HG03558 (cell line): ENCODE measurements at regions not wholly inside any gene's neighbourhood (a gene's known extent, or its start where the extent isn't known, plus 50 kb on each side); places are given as distances from the start of the nearest gene placed in this dataset.

Experiments used
- ATAC-seq: cut with Tn5 transposase; IDR thresholded peaks from one replicate; pipeline ENCODE4 v1.9.1; 2021; ENCODE audit warnings: moderate number of reproducible peaks; ENCODE audit not compliant: unreplicated experiment; ENCODE audit errors: extremely low read depth

GRCh38 chr4:137768196-137768595, 235.9 kb upstream of the PCDH18 start:
- ATAC-seq: no peak

DNA sequence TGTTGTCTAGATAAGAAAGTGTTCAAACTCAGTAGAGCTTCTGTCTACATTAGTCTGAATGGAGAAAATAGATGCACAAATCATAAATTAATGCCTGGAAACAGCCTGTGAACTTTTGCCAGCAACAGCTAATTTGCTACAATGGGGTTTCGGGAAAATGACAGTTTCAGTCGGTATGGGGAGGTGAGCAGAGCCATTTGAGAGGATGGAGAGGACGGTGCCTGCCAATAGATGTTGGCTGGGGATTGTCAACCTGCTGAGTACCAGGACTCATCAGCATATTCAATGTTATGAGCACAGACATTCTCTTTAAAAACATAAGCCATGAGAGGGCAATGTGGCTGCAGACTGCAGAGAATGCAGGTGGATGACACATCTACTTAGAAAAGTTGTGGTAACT, 230.3 kb upstream of the PCDH18 start:
- ATAC-seq: no peak

DNA sequence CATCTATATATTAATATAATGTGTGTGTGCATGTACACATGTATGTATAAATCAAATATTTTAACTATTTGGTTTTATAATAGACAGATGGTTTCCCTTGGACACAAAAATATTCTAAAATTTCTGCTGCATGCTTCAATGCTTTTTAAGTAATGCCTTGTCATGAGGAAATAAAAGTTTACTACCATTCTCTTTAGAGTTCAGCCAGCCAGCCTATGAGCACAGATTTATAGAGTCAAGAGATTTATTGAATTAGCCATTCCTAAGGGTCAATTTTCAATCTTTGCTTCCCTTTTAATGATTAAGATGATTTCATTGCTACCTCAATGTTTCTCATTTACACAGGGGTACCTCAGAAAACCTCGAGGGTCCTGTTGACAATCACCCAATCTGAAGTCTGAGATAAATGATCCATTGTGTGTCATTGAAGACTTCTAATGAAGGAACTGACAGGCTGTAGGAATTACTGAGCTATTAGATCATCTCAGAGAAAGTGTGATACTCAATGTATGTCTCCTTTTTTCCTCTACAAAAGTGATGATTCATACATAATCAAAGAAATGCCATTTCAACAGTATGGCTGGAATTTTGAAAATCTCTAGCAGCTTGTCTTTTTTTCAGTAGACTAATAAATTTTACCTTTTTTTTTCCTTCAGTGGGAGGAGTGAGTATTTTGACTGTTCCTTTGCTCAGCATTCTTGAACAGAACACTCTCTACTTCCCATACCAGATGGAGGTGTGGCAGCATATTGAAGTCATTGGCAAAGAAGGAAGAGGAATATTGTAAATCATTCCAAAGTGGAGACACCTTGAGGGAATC, 222.6 kb upstream of the PCDH18 start:
- ATAC-seq: no peak

DNA sequence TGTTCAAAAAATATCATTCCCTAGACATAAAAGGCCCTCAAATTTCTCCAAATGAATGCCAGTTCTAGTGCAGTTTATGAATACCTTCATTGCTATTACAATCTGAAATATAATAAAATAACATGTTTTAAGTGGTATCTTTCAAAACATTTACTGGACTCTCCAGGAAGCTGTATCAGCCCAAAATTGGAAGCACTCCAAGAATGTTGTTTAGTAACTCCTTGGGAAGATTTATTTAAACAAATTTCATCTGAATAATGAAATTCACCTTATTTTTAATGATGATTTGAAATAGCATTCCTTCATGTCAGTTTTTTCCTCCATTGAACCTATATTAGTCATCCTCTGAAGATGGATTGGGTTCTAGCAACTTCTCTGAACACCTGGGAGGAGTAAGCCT, 217.2 kb upstream of the PCDH18 start:
- no peak for ATAC-seq

DNA sequence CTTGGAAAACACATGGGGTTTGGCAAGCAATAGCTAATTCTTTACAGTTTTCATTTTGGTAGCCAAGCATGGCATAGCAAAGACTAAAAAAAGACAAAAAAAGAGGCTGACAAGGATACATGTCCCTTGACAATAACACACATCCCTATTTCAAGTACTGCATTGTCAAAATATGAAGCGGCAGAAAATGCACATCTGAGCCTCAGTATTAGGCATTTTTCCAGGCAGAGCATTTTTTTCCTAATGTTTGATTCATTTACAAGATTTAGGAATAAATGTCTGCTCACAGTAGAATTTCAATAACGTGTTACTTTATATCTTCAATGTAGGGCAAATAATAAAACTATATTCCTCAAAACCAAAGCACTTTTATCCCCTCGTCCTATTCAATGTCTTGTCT, 216.3 kb upstream of the PCDH18 start:
- no peak for ATAC-seq

GRCh38 chr4:137740141-137740540, 207.8 kb upstream of the PCDH18 start:
- ATAC-seq: no peak

DNA sequence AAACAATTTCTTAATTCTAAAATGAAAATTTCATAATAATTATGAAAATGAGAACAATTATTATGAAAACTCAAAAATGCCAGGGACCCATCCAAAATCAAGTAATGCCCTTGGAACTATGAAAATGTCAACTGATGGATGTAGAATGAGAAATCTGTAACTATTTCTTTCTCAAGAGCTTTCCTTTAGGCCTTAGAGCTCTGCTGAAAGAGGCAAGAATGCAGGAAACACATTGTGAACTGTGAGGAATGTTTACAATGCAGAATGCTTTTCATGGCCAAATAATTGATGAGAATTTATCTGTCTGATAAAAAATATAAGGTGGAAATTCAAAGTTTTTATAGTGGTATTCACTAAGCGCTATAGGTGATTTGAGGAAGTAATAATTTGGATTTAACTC, 207.1 kb upstream of the PCDH18 start:
- ATAC-seq: no peak

- no peak for ATAC-seq
Measured at GRCh38 chr4:137738375-137738990, 206.2 kb upstream of the PCDH18 start.

- ATAC-seq: no peak
Measured at GRCh38 chr4:137735561-137736104, 203.3 kb upstream of the PCDH18 start.

- peak; percentile 56 for ATAC-seq
Measured at GRCh38 chr4:137733174-137734141, 201.2 kb upstream of the PCDH18 start.

DNA sequence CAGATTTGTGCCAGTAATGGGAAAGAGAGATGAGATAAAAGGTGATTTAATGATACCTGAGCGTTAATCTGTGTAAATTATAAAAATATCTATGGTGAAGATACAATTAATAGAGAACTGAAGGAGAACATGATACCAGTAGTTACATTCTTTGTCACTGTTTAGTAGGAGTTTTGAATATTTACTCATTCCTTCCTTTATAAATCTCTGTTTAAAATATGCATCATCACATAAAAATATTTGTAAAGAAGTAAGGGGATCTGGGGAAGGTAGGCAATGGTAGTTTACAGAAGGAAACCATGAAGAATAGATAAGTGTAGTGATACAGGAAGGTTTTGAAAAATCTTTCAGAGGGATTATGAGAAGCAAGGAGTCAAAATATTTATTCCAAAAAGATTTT, 190.6 kb upstream of the PCDH18 start:
- no peak for ATAC-seq

GRCh38 chr4:137711502-137711901, 179.2 kb upstream of the PCDH18 start:
- ATAC-seq: no peak

DNA sequence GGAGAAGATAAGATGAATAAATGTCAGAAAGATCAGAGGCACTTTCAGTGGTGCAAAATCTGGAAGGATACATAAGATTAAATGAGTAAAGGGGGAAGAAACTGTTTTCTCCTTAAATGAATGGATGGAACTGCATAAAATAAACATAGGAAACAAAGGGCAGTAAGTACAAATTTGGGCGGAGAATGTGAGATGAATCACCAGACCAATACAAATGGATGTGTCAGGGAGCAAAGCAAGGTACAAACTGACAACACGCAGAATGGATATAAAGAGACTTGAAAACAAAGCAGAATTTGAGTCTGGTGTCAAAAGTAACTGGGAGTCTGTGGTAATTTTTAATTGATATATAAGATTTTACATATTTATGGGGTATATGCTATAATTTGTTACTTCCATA, 175.3 kb upstream of the PCDH18 start:
- no peak for ATAC-seq

GRCh38 chr4:137707102-137707620, 174.9 kb upstream of the PCDH18 start:
- ATAC-seq: no peak

GRCh38 chr4:137705171-137705783, 173.0 kb upstream of the PCDH18 start:
- ATAC-seq: no peak

- ATAC-seq: no peak
Measured at GRCh38 chr4:137703195-137703594, 170.9 kb upstream of the PCDH18 start.

GRCh38 chr4:137702512-137702911, 170.2 kb upstream of the PCDH18 start:
- no peak for ATAC-seq

DNA sequence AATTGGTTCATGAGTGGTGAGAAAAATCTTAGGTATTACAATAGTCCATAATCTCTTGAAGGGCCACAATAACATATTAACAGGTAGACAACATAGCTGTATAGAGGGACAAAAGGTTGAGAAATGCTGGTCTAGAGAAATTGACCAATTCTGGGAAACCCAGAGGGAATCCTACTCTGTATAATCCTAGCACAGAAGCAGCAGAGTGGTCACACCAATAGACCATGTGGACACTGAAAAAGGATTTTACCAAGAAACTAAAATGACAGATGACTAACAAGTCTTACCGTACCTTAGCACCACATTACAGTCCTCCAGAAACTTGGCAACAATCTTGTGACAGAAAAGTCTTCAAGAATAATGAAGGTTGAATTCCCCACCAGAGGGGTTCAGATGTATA, 169.1 kb upstream of the PCDH18 start:
- no peak for ATAC-seq

- ATAC-seq: no peak
Measured at GRCh38 chr4:137700751-137701150, 168.5 kb upstream of the PCDH18 start.

DNA sequence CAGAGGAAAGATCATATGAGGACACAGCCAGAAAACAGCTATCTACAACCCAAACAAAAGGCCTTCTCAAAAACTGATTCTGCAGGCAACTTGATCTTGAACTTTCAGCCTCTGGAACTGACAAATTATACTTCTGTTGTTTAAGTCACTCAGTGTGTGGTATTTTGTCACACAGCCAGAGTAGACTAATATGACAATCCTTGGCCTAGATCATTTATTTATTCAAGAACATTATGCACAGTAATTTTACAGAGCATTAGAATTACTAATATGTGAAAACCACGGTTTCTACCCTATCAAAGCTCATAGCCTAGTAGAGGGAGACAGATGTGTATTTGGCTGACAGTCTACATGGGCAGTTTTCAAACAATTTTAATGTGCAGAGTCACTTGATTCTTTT, 167.8 kb upstream of the PCDH18 start:
- no peak for ATAC-seq
